Neural cell (in vitro differentiated cells): ENCODE measurements at regions not wholly inside any gene's neighbourhood (a gene's known extent, or its start where the extent isn't known, plus 50 kb on each side); places are given as distances from the start of the nearest gene placed in this dataset.

Experiments used
- CTCF ChIP-seq: fragments of 450-650 bp; IDR thresholded peaks from 2 replicates; pipeline ENCODE4 v1.5.1; 2014; ENCODE audit warnings: antibody characterized with exemption, mild to moderate bottlenecking, moderate library complexity; ENCODE audit not compliant: poor library complexity, severe bottlenecking
- MXI1 ChIP-seq: fragments of 450-650 bp; conservative IDR thresholded peaks from 2 replicates; pipeline ENCODE4 v1.6.1; 2014; ENCODE audit warnings: antibody characterized with exemption, mild to moderate bottlenecking; ENCODE audit not compliant: poor library complexity, severe bottlenecking
- RAD21 ChIP-seq: fragments of 450-650 bp; conservative IDR thresholded peaks from 2 replicates; pipeline ENCODE4 v1.6.1; 2014; ENCODE audit warnings: antibody characterized with exemption, mild to moderate bottlenecking, moderate library complexity
- SMC3 ChIP-seq: fragments of 450-650 bp; conservative IDR thresholded peaks from 2 replicates; pipeline ENCODE4 v1.6.1; 2014; ENCODE audit warnings: antibody characterized with exemption, mild to moderate bottlenecking, moderate library complexity; ENCODE audit not compliant: poor library complexity

GRCh38 chr21:21668198-21668597 is 670.0 kb downstream of the NCAM2 start:
- TF ChIP-seq RAD21 (no peak), CTCF (no peak), MXI1 (no peak), SMC3 (no peak)
